HepG2 (cell line): ENCODE measurements at regions not wholly inside any gene's neighbourhood (a gene's known extent, or its start where the extent isn't known, plus 50 kb on each side); places are given as distances from the start of the nearest gene placed in this dataset.

Experiments
- ARID5B ChIP-seq: IDR thresholded peaks from 2 replicates; pipeline ENCODE4 v1.4.0; 2020; ENCODE audit warnings: mild to moderate bottlenecking, missing genetic modification reagents
- DRAP1 ChIP-seq: IDR thresholded peaks from 2 replicates; pipeline ENCODE4 v1.6.1; 2016; ENCODE audit warnings: missing genetic modification reagents, missing compliant biosample characterization
- MAFK ChIP-seq, 2 experiments: IDR thresholded peaks in 1 of 2; conservative IDR thresholded peaks in 1 of 2; 2 replicates each; pipeline ENCODE4 v1.6.1; 2011; ENCODE audit warnings: improper control_type of control experiment in 2 of 2, low read length in 2 of 2
- MYC ChIP-seq: sonication (generic); formaldehyde crosslinking; IDR thresholded peaks from 2 replicates; pipeline ENCODE4 v1.9.0; 2021; ENCODE audit warnings: missing genetic modification reagents, borderline replicate concordance
- NR1H2 ChIP-seq: sonication (generic); formaldehyde crosslinking; IDR thresholded peaks from 2 replicates; pipeline ENCODE4 v1.8.1; 2022; ENCODE audit warnings: low read depth, missing genetic modification reagents, borderline replicate concordance
- NR3C1 ChIP-seq: sonication (generic); formaldehyde crosslinking; IDR thresholded peaks from 2 replicates; pipeline ENCODE4 v1.4.0; 2020; ENCODE audit warnings: missing genetic modification reagents
- TF ChIP-seq, protein P1 (sequence below): sonication (generic); formaldehyde crosslinking; IDR thresholded peaks from 2 replicates; pipeline ENCODE4 v1.4.0; 2020; ENCODE audit warnings: missing genetic modification reagents

- TF ChIP-seq MAFK (conservative IDR thresholded peaks at IDR 0.05 in 1 of 2, IDR thresholded peaks at IDR 0.05 in 1 of 2; ENCODE audit: low read length in 2 of 2) (no peak), NR1H2 (CRISPR knock-in tag) (no peak), ARID5B (CRISPR knock-in tag) (no peak), DRAP1 (CRISPR knock-in tag) (no peak), NR3C1 (CRISPR knock-in tag) (no peak), MYC (CRISPR knock-in tag) (no peak)
- TF ChIP-seq, protein P1, sequence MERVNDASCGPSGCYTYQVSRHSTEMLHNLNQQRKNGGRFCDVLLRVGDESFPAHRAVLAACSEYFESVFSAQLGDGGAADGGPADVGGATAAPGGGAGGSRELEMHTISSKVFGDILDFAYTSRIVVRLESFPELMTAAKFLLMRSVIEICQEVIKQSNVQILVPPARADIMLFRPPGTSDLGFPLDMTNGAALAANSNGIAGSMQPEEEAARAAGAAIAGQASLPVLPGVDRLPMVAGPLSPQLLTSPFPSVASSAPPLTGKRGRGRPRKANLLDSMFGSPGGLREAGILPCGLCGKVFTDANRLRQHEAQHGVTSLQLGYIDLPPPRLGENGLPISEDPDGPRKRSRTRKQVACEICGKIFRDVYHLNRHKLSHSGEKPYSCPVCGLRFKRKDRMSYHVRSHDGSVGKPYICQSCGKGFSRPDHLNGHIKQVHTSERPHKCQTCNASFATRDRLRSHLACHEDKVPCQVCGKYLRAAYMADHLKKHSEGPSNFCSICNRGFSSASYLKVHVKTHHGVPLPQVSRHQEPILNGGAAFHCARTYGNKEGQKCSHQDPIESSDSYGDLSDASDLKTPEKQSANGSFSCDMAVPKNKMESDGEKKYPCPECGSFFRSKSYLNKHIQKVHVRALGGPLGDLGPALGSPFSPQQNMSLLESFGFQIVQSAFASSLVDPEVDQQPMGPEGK (CRISPR knock-in tag), result no peak
Measured at GRCh38 chr4:112001041-112001440, 144.2 kb upstream of the FAM241A start.
